ENCODE measurements at regions not wholly inside any gene's neighbourhood (a gene's known extent, or its start where the extent isn't known, plus 50 kb on each side); places are given as distances from the start of the nearest gene placed in this dataset.

DNA sequence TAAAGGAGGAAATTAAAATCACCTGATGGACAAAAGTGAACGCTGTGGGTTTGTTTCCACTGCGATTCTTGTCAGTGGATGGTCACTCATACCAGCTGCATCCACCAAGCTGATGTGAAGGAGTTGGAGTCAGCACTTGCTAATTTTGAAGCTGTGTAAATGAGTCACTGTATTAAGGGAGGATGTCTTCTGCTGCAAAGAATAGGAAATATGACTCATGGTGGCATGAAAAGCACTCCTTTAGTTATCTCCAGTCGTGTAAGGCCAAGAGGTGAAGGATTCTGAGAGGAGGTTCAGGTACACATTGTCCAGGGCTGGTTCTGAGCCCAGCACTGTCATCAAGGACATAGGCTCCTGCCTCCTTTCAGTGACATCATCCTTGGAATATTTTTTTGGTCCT lies 71.7 kb upstream of the SKOR2 start:
- intact Hi-C loops (cut with micrococcal nuclease; ENCODE audit: unreplicated experiment) = no loop called here
- H3K4me1 Mint-ChIP-seq (ENCODE audit: low read depth, unreplicated experiment) = no peaks in the 10 kb centered on the region
- TF ChIP-seq, protein P1, sequence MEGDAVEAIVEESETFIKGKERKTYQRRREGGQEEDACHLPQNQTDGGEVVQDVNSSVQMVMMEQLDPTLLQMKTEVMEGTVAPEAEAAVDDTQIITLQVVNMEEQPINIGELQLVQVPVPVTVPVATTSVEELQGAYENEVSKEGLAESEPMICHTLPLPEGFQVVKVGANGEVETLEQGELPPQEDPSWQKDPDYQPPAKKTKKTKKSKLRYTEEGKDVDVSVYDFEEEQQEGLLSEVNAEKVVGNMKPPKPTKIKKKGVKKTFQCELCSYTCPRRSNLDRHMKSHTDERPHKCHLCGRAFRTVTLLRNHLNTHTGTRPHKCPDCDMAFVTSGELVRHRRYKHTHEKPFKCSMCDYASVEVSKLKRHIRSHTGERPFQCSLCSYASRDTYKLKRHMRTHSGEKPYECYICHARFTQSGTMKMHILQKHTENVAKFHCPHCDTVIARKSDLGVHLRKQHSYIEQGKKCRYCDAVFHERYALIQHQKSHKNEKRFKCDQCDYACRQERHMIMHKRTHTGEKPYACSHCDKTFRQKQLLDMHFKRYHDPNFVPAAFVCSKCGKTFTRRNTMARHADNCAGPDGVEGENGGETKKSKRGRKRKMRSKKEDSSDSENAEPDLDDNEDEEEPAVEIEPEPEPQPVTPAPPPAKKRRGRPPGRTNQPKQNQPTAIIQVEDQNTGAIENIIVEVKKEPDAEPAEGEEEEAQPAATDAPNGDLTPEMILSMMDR (IDR thresholded peaks at IDR 0.05; ENCODE audit: unreplicated experiment) = no peak

DNA sequence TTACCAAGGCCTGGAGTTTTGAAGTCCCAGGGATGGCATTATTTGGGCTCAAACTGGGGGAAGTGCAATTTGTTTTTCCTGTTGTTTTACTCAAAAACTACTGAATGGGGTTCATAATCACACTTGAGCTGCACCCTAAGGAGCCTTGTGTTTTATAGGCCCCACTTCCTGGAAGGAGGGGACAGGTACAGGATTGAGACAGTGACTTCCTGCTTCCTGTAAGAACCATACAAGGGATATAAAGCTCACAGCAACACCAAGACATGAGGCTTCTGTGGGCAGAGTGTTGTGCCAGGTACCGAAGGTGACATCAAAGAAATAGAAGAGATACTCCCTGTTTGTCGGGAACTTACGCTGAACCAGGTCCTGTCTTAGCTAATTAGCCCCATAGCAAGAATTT lies 70.4 kb upstream of the SKOR2 start:
- Mint-ChIP-seq H3K4me1 (ENCODE audit: low read depth, unreplicated experiment) (no peaks in the 10 kb centered on the region), H3K4me3 (ENCODE audit: low read depth, unreplicated experiment) (no peak overlapping the region), H3K27ac (ENCODE audit: unreplicated experiment) (no peak overlapping the region), H3K27me3 (ENCODE audit: unreplicated experiment) (peaks cover 72% of the 10 kb centered on the region), H3K36me3 (ENCODE audit: insufficient read depth, unreplicated experiment) (no peaks in the 10 kb centered on the region), H3K9me3 (ENCODE audit: low read depth, unreplicated experiment) (no peaks in the 10 kb centered on the region)
- BruUV-seq (replicated peaks) = no TSS peak
- DNase-seq = no peak
- TF ChIP-seq, protein P1 (IDR thresholded peaks at IDR 0.05; ENCODE audit: unreplicated experiment) = no peak
- intact Hi-C loops (cut with micrococcal nuclease; ENCODE audit: unreplicated experiment) = no loop called here
- CTCF ChIA-PET = no interaction called here

More for the DNA sequence above, 71.7 kb upstream of the SKOR2 start:
- no peak for DNase-seq
- CTCF ChIA-PET = interaction anchor here (0.5 kb wide), 1 partner anchor 134 kb away, joined by 6 read pairs; no protein-coding TSS in a partner anchor
- Mint-ChIP-seq H3K27me3 (ENCODE audit: unreplicated experiment) (peaks cover 72% of the 10 kb centered on the region), H3K4me3 (ENCODE audit: low read depth, unreplicated experiment) (no peak overlapping the region), H3K9me3 (ENCODE audit: low read depth, unreplicated experiment) (no peaks in the 10 kb centered on the region), H3K27ac (ENCODE audit: unreplicated experiment) (no peak overlapping the region), H3K36me3 (ENCODE audit: insufficient read depth, unreplicated experiment) (no peaks in the 10 kb centered on the region)
- no TSS peak for BruUV-seq (replicated peaks)

DNA sequence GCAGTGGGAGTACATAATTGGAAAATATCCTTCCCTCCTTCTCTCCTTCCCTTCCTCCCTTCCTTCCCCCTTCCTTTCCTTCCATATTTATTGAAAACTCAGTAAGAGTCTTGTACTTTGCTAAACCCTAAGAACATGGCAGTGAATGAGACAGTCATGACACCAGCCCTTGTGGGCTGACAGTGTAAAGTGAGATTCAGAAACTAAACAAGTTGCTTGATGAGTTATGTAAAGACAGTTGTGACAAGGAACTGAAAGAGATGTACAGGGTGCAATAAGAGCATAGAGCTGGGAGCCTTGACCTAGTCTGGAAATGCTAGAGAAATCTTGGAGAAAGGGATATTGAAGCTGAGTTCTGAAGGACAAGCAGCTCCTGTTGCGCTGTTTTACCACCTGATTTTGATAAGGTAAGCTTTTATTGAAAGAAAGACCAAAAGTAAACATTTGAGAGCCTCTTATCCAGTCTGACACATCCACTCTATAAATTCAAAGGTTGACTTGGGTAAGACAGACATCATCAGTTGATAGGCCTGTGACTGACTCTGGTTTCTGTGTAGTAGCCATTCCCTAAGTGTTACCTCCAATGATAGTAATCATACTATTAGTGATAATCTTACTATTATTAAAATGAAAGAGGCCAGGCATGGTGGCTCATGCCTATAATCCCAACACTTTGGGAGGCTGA lies 66.5 kb upstream of the SKOR2 start:
- Mint-ChIP-seq H3K4me3 (ENCODE audit: low read depth, unreplicated experiment) (no peak overlapping the region), H3K36me3 (ENCODE audit: insufficient read depth, unreplicated experiment) (no peaks in the 10 kb centered on the region), H3K27me3 (ENCODE audit: unreplicated experiment) (peaks cover 68% of the 10 kb centered on the region), H3K9me3 (ENCODE audit: low read depth, unreplicated experiment) (no peaks in the 10 kb centered on the region), H3K27ac (ENCODE audit: unreplicated experiment) (no peak overlapping the region), H3K4me1 (ENCODE audit: low read depth, unreplicated experiment) (no peaks in the 10 kb centered on the region)
- no TSS peak for BruUV-seq (replicated peaks)
- TF ChIP-seq, protein P1 (IDR thresholded peaks at IDR 0.05; ENCODE audit: unreplicated experiment) = no peak
- intact Hi-C loops (cut with micrococcal nuclease; ENCODE audit: unreplicated experiment) = no loop called here
- CTCF ChIA-PET = no interaction called here
- DNase-seq = no peak

DNA sequence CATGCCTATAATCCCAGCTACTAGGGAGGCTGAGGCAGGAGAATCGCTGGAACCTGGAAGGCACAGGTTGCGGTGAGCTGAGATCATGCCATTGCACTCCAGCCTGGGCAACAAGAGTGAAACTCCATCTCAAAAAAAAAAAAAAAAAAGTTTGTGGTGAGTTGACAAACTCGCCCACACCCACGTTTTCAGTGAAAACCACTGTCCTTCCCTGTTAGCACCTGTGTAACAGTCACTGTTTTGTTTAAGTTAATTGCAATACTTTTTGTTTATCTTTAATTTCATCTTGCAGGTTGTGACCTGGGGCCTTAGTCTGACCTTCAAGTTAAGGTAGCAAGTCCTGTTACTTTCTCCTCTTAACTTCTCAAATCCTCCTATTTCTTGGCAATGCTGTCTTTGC lies 65.5 kb upstream of the SKOR2 start:
- intact Hi-C loops (cut with micrococcal nuclease; ENCODE audit: unreplicated experiment) = no loop called here
- H3K4me1 Mint-ChIP-seq (ENCODE audit: low read depth, unreplicated experiment) = no peaks in the 10 kb centered on the region

More for the DNA sequence above, 65.5 kb upstream of the SKOR2 start:
- H3K4me3 Mint-ChIP-seq (ENCODE audit: low read depth, unreplicated experiment) = no peak overlapping the region
- no peaks in the 10 kb centered on the region for H3K9me3 Mint-ChIP-seq (ENCODE audit: low read depth, unreplicated experiment)
- H3K27me3 Mint-ChIP-seq (ENCODE audit: unreplicated experiment) = peaks cover 78% of the 10 kb centered on the region
- TF ChIP-seq, protein P1 (IDR thresholded peaks at IDR 0.05; ENCODE audit: unreplicated experiment) = no peak
- no peak for DNase-seq
- no TSS peak for BruUV-seq (replicated peaks)
- no peaks in the 10 kb centered on the region for H3K36me3 Mint-ChIP-seq (ENCODE audit: insufficient read depth, unreplicated experiment)
- CTCF ChIA-PET = no interaction called here
- H3K27ac Mint-ChIP-seq (ENCODE audit: unreplicated experiment) = no peak overlapping the region

Data from Calu3 (cell line).